Thymus (tissue), 11 donors: ENCODE measurements at regions not wholly inside any gene's neighbourhood (a gene's known extent, or its start where the extent isn't known, plus 50 kb on each side); places are given as distances from the start of the nearest gene placed in this dataset.
"Not testable (repeated sequence)": the region's sequence is repeated elsewhere in the genome, so short reads cannot be mapped to it uniquely, and the experiment has no call there.

ENCODE experiments used
- DNase-seq, 9 donors: peaks; one replicate each; pipeline ENCODE4 v3.0.0-alpha.2; 2013; ENCODE audit warnings: low spot score in 9 of 9, low read depth in 6 of 9, missing footprints in 1 of 9
- H3K27ac ChIP-seq, 2 donors: one replicate each; pipeline ENCODE4 v1.5.1; 2013; ENCODE audit warnings: control low read depth in 1 of 2, low read depth in 1 of 2, low read length in 1 of 2, mild to moderate bottlenecking in 1 of 2, moderate library complexity in 1 of 2
- H3K27me3 ChIP-seq, 2 donors: one replicate each; pipeline ENCODE4 v1.5.1; 2013; ENCODE audit warnings: low read length in 1 of 2; ENCODE audit not compliant: control insufficient read depth in 2 of 2, insufficient read depth in 1 of 2
- H3K36me3 ChIP-seq, 2 donors: one replicate each; pipeline ENCODE4 v1.5.1; 2013; ENCODE audit warnings: low read length in 1 of 2, mild to moderate bottlenecking in 1 of 2, moderate library complexity in 1 of 2; ENCODE audit not compliant: control insufficient read depth in 2 of 2, insufficient read depth in 2 of 2
- H3K4me1 ChIP-seq, 2 donors: one replicate each; pipeline ENCODE4 v1.5.1; 2013; ENCODE audit warnings: low read length in 2 of 2; ENCODE audit not compliant: control insufficient read depth in 2 of 2, insufficient read depth in 2 of 2
- H3K4me3 ChIP-seq, 2 donors: one replicate each; pipeline ENCODE4 v1.5.1; 2013; ENCODE audit warnings: low read length in 2 of 2, control low read depth in 1 of 2, mild to moderate bottlenecking in 1 of 2
- H3K9me3 ChIP-seq, 2 donors: one replicate each; pipeline ENCODE4 v1.5.1; 2013; ENCODE audit warnings: low read length in 1 of 2, mild to moderate bottlenecking in 1 of 2; ENCODE audit not compliant: control insufficient read depth in 2 of 2, insufficient read depth in 1 of 2
- WGBS: extraction: QIAGEN DNeasy Blood & Tissue Kit; methylation state at CpG from one replicate; pipeline ENCODE4 v1.1.7; 2013; 5-methylcytosine and 5-hydroxymethylcytosine counted together
- donor health status: healthy.

- Histone ChIP-seq H3K27me3 (no peaks in the 10 kb centered on the region), H3K36me3 (no peaks in the 10 kb centered on the region), H3K9me3 (no peaks in the 10 kb centered on the region), H3K27ac (no peak overlapping the region), H3K4me3 (no peak overlapping the region), H3K4me1 (no peaks in the 10 kb centered on the region)
- DNase-seq = no peak
- 77% methylated on average over 5 of the region's 5 CpGs for WGBS
Observed at GRCh38 chr9:3650994-3651622, 125.3 kb upstream of the RFX3 start.

- 59% methylated on average over 4 of the region's 4 CpGs for WGBS
- no peaks in the 10 kb centered on the region for H3K27me3 ChIP-seq
- DNase-seq = no peak
- no peaks in the 10 kb centered on the region for H3K4me1 ChIP-seq
- H3K9me3 ChIP-seq = no peaks in the 10 kb centered on the region
- no peak overlapping the region for H3K27ac ChIP-seq
- H3K36me3 ChIP-seq = no peaks in the 10 kb centered on the region
- no peak overlapping the region for H3K4me3 ChIP-seq
Observed at GRCh38 chr9:3648722-3649246, 123.0 kb upstream of the RFX3 start.

GRCh38 chr9:3648266-3648665 is 122.5 kb upstream of the RFX3 start:
- Histone ChIP-seq H3K9me3 (no peaks in the 10 kb centered on the region), H3K36me3 (no peaks in the 10 kb centered on the region), H3K4me3 (no peak overlapping the region), H3K27me3 (no peaks in the 10 kb centered on the region), H3K27ac (no peak overlapping the region), H3K4me1 (no peaks in the 10 kb centered on the region)
- DNase-seq = no peak
- WGBS = 96% methylated on average over 6 of the region's 6 CpGs

GRCh38 chr9:3647652-3648051 is 121.9 kb upstream of the RFX3 start:
- Histone ChIP-seq H3K4me1 (no peaks in the 10 kb centered on the region), H3K27ac (no peak overlapping the region), H3K27me3 (no peaks in the 10 kb centered on the region), H3K36me3 (no peaks in the 10 kb centered on the region), H3K4me3 (no peak overlapping the region), H3K9me3 (no peaks in the 10 kb centered on the region)
- 83% methylated on average over 1 of the region's 1 CpG for WGBS
- DNase-seq = peak in 1 of 9 donors; percentile 5

- Histone ChIP-seq H3K27me3 (no peaks in the 10 kb centered on the region), H3K27ac (no peak overlapping the region), H3K4me3 (no peak overlapping the region), H3K36me3 (no peaks in the 10 kb centered on the region), H3K4me1 (no peaks in the 10 kb centered on the region), H3K9me3 (no peaks in the 10 kb centered on the region)
- no peak for DNase-seq
- 100% methylated on average over 1 of the region's 1 CpG for WGBS
Observed at GRCh38 chr9:3646226-3646625, 120.4 kb upstream of the RFX3 start.

GRCh38 chr9:3642075-3642474 is 116.3 kb upstream of the RFX3 start:
- not testable (repeated sequence) for H3K4me3 ChIP-seq, H3K9me3 ChIP-seq, H3K27me3 ChIP-seq, H3K27ac ChIP-seq, DNase-seq, H3K36me3 ChIP-seq, H3K4me1 ChIP-seq
- WGBS = 97% methylated on average over 6 of the region's 6 CpGs

GRCh38 chr9:3629495-3629894 is 103.7 kb upstream of the RFX3 start:
- Histone ChIP-seq H3K4me3 (no peak overlapping the region), H3K9me3 (no peaks in the 10 kb centered on the region), H3K27ac (no peak overlapping the region), H3K4me1 (no peaks in the 10 kb centered on the region), H3K27me3 (no peaks in the 10 kb centered on the region), H3K36me3 (no peaks in the 10 kb centered on the region)
- WGBS = 94% methylated on average over 1 of the region's 1 CpG
- DNase-seq = no peak

GRCh38 chr9:3628239-3628638 is 102.4 kb upstream of the RFX3 start:
- no peak overlapping the region for H3K4me3 ChIP-seq
- H3K27me3 ChIP-seq = no peaks in the 10 kb centered on the region
- H3K36me3 ChIP-seq = no peaks in the 10 kb centered on the region
- H3K9me3 ChIP-seq = no peaks in the 10 kb centered on the region
- no peaks in the 10 kb centered on the region for H3K4me1 ChIP-seq
- no peak overlapping the region for H3K27ac ChIP-seq
- no peak for DNase-seq

- Histone ChIP-seq H3K27ac (no peak overlapping the region), H3K27me3 (no peaks in the 10 kb centered on the region), H3K9me3 (no peaks in the 10 kb centered on the region), H3K36me3 (no peaks in the 10 kb centered on the region), H3K4me3 (no peak overlapping the region), H3K4me1 (no peaks in the 10 kb centered on the region)
- no peak for DNase-seq
- 81% methylated on average over 5 of the region's 5 CpGs for WGBS
Observed at GRCh38 chr9:3608011-3608410, 82.2 kb upstream of the RFX3 start.
